Choroid plexus epithelial cell (primary cell): ENCODE measurements at regions not wholly inside any gene's neighbourhood (a gene's known extent, or its start where the extent isn't known, plus 50 kb on each side); places are given as distances from the start of the nearest gene placed in this dataset.

Experiments used
- DNase-seq: peaks from one replicate; pipeline ENCODE4 v3.0.0-alpha.2; 2010; ENCODE audit warnings: low read depth
- H3K4me3 ChIP-seq: 2 replicates; pipeline ENCODE4 v1.5.1; 2011; ENCODE audit warnings: low read depth, mild to moderate bottlenecking, control low read depth, low read length, moderate library complexity
- TF ChIP-seq, protein P1 (sequence below): conservative IDR thresholded peaks from 2 replicates; pipeline ENCODE4 v1.5.1; 2011; ENCODE audit warnings: low read depth, mild to moderate bottlenecking, control low read depth, inconsistent platforms, low read length, moderate library complexity

DNA sequence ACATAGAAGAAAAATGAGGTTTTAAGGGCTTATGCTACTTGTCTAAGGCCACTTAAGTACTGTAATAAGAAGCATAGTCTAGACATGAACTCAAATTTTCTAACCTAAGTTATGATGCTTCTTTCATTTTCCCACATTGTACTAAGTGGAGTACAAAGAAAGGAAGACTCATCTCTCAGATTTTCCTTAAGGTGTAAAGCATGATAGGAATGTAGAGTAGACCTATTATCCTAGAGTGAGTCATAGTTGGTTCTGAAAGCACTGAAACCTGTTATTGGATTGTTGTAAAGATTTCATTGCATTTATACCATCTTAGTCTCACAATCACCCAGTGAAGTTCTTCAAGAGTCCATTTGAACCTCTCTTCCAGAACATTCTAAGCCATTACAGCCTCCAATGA, 343.8 kb downstream of the TOX3 start:
- no peak for DNase-seq

GRCh38 chr16:52193441-52193840, 353.5 kb downstream of the TOX3 start:
- DNase-seq = no peak
- no peak overlapping the region for H3K4me3 ChIP-seq
- TF ChIP-seq, protein P1, sequence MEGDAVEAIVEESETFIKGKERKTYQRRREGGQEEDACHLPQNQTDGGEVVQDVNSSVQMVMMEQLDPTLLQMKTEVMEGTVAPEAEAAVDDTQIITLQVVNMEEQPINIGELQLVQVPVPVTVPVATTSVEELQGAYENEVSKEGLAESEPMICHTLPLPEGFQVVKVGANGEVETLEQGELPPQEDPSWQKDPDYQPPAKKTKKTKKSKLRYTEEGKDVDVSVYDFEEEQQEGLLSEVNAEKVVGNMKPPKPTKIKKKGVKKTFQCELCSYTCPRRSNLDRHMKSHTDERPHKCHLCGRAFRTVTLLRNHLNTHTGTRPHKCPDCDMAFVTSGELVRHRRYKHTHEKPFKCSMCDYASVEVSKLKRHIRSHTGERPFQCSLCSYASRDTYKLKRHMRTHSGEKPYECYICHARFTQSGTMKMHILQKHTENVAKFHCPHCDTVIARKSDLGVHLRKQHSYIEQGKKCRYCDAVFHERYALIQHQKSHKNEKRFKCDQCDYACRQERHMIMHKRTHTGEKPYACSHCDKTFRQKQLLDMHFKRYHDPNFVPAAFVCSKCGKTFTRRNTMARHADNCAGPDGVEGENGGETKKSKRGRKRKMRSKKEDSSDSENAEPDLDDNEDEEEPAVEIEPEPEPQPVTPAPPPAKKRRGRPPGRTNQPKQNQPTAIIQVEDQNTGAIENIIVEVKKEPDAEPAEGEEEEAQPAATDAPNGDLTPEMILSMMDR = no peak

More for the DNA sequence above, 343.8 kb downstream of the TOX3 start:
- TF ChIP-seq, protein P1 = no peak
- no peak overlapping the region for H3K4me3 ChIP-seq

DNA sequence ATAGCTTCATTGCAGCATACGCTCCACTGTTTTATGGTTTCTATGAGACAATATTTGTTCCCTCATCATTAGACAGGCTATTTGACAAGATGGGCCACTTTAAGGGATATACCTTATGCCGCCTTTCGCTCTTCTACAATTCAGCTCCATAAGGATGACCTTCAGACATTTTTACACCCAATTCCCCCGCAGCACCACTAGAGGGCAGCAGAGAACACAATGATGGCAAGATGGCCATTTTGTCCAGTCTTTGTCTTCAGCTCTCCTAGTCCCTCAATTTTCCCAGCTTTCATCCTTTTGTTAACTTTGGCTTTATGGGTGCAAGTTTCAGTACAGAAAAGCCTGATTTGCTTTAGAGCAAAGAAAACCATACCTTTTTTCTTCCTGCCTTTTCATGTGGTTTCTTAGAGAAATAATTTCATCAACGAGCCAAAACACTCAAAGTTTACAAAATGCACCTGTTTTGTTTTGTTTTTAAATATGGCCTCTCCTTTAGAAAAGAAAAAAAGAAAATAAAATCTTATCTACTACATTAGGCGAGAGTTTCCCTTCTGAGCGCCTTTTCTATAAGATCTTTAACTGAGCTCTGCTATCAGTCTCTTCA, 355.3 kb downstream of the TOX3 start:
- H3K4me3 ChIP-seq = no peak overlapping the region
- DNase-seq = peak; percentile 77
- TF ChIP-seq, protein P1 = peak; percentile 95

- no peak overlapping the region for H3K4me3 ChIP-seq
- TF ChIP-seq, protein P1 = no peak
- DNase-seq = no peak
Observed at GRCh38 chr16:52184336-52184735, 362.6 kb downstream of the TOX3 start.

DNA sequence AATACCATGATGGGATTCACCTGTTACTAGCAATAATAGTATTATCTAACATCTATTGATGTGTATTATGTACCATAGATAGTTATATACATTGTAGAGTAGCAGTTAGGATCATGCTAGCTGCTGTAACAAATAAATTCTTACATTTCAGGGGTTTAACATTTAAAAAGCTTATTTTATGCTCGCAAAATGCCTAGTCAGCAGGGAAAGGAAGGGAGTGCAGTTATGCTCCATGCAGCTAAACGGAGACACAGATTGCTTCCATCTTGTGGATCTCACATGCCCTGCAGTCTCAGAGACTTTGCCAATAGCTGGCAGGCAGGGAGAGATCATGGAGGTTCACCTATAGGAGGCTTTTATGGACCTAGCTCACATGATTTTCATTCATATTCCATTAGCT, 364.1 kb downstream of the TOX3 start:
- H3K4me3 ChIP-seq = no peak overlapping the region
- DNase-seq = no peak
- TF ChIP-seq, protein P1 = no peak

GRCh38 chr16:52174168-52174567, 372.8 kb downstream of the TOX3 start:
- no peak overlapping the region for H3K4me3 ChIP-seq
- no peak for DNase-seq
- TF ChIP-seq, protein P1 = no peak

DNA sequence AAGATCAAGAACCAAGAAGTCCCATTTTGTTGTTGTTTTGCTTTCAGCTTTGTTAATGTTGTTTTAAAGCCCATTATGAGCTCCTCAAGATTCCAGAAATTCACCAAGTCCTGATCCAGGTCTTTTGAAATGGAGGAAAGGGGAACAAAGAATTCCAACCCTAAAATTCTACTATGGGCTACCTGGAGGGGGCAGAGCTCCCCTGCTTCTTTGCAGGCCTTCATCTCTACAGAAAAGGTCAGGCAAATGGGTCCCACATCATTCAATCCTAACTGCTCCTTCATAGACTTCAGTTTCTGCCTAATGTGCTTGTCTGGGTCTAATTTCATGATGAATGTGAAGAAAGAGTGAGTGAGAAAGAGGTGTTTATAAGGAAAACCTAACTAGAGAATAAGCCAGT, 375.5 kb downstream of the TOX3 start:
- DNase-seq = no peak
- no peak overlapping the region for H3K4me3 ChIP-seq
- TF ChIP-seq, protein P1 = no peak
